ENCODE measurements at regions not wholly inside any gene's neighbourhood (a gene's known extent, or its start where the extent isn't known, plus 50 kb on each side); places are given as distances from the start of the nearest gene placed in this dataset.

DNA sequence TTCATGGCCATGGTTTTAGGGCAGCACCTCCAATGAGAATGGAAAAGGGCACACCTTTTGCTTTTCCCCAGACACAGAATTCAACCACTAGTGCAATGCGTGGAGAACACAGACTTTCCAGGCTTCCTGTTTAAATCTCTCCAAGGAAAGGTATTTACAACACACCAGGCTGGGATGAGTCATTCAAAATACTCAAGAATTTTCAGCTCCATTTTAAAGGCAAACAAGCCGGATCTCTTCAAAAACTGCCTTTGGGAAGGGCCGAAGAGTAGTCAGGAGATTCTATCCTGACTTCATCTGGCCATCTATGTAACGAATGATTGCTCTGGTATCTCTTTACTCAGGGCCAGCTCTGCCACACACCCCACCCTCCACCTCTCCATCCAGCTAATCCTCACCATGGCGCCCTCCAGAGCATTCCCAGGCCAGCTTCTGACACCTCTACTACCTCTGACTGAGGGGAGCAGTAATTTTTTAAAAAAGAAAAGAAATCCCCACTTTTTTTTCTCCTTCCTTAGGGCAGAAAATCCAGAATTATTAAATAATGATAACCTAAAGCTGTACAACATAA, 254.6 kb downstream of the LY86 start:
- no peaks in the 10 kb centered on the region for H3K36me3 ChIP-seq (ENCODE audit: low read depth)
- TF ChIP-seq, protein P1, sequence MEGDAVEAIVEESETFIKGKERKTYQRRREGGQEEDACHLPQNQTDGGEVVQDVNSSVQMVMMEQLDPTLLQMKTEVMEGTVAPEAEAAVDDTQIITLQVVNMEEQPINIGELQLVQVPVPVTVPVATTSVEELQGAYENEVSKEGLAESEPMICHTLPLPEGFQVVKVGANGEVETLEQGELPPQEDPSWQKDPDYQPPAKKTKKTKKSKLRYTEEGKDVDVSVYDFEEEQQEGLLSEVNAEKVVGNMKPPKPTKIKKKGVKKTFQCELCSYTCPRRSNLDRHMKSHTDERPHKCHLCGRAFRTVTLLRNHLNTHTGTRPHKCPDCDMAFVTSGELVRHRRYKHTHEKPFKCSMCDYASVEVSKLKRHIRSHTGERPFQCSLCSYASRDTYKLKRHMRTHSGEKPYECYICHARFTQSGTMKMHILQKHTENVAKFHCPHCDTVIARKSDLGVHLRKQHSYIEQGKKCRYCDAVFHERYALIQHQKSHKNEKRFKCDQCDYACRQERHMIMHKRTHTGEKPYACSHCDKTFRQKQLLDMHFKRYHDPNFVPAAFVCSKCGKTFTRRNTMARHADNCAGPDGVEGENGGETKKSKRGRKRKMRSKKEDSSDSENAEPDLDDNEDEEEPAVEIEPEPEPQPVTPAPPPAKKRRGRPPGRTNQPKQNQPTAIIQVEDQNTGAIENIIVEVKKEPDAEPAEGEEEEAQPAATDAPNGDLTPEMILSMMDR (IDR thresholded peaks at IDR 0.05) = no peak
- no peaks in the 10 kb centered on the region for H3K9me3 ChIP-seq
- H3K4me1 ChIP-seq (ENCODE audit: low read depth) = no peaks in the 10 kb centered on the region
- no peak overlapping the region for H3K4me3 ChIP-seq
- ATAC-seq = peak; percentile 84
- no peak for DNase-seq
- intact Hi-C loops (cut with DNase I, micrococcal nuclease) = no loop called here

DNA sequence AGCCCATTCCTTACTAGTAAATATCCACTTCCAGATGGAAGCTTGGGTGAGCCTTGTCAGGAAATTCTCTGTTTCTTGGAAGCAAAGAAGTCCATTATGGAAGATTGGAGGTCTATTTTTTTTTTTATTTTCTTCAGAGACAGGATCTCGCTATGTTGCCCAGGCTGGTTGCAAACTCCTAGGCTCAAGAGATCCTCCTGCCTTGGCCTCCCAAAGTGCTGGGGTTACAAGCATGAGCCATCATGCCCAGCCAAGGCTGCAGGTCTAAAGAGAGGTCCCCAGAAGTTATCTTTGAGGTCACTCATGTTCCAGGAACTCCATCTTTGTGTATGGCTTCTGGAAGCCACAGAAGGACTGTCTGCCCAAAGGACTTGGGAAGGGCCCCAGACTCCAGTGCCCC, 255.3 kb downstream of the LY86 start:
- no peaks in the 10 kb centered on the region for H3K9me3 ChIP-seq
- H3K36me3 ChIP-seq (ENCODE audit: low read depth) = no peaks in the 10 kb centered on the region
- intact Hi-C loops (cut with DNase I, micrococcal nuclease) = no loop called here
- H3K4me1 ChIP-seq (ENCODE audit: low read depth) = no peaks in the 10 kb centered on the region
- ATAC-seq (no peak), DNase-seq (no peak)
- H3K4me3 ChIP-seq = no peak overlapping the region
- TF ChIP-seq, protein P1 (IDR thresholded peaks at IDR 0.05) = no peak

DNA sequence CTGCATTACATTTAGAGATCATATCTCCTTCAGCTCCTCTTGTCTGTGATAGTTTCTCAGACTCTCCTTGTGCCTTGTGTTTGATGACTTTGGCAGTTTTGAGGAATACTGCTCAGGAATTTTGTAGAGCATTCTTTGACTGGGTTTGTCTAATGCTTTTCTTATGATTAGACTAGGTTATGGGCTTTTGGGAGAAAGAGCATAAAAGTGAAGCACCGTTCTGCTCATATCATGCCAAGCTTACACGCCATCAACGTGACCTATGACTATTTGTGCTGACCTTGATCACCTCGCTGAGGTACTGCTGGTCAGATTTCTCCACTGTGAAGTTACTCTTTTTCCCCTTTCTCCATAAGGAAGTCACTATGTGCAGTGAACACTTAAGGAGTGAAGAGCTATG, 256.0 kb downstream of the LY86 start:
- TF ChIP-seq, protein P1 (IDR thresholded peaks at IDR 0.05) = no peak
- H3K4me1 ChIP-seq (ENCODE audit: low read depth) = no peaks in the 10 kb centered on the region
- intact Hi-C loops (cut with DNase I, micrococcal nuclease) = no loop called here
- H3K36me3 ChIP-seq (ENCODE audit: low read depth) = no peaks in the 10 kb centered on the region
- H3K9me3 ChIP-seq = no peaks in the 10 kb centered on the region
- ATAC-seq (no peak), DNase-seq (no peak)
- no peak overlapping the region for H3K4me3 ChIP-seq

DNA sequence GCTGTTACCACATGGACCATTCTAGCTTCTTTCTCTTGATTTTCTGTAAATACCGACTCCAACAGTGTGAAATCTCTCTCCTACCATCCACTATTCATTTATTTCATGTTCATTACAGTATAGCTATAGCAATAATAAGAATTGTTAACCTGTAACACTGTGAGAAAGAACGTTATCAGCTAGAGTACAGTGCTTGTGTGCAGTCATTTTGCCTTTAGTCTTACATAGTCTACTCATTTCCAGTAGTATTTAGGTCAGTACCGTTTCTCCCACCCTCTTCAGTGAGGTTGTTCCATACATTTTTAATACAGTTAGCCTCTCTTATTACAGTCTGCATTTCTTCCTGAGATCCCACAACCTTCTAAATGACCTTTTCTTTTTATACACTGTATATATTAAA, 257.1 kb downstream of the LY86 start:
- Histone ChIP-seq H3K9me3 (no peaks in the 10 kb centered on the region), H3K36me3 (ENCODE audit: low read depth) (no peaks in the 10 kb centered on the region), H3K4me1 (ENCODE audit: low read depth) (no peaks in the 10 kb centered on the region), H3K4me3 (no peak overlapping the region)
- TF ChIP-seq, protein P1 (IDR thresholded peaks at IDR 0.05) = no peak
- intact Hi-C loops (cut with DNase I, micrococcal nuclease) = no loop called here
- no peak for DNase-seq
- no peak for ATAC-seq

DNA sequence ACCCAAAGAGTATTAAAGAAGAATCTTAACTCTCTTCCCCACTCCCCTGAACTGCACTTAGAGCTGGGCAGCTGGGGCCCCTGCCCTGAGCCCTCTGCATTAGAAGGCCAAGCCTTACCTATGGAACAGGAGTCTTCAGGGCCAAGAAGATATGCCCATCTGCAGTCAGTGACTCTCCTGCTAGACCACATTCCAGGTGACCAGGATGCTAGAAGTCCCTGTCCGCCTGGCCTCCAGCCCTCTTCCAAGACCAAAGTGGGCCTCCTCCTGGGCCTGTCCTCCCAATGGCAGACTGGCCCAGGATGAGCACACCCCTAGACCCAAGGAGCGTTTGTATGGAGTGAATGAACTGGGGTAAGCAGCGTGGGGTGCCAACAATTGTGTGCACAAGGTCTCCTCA, 259.1 kb downstream of the LY86 start:
- no peak for DNase-seq
- TF ChIP-seq, protein P1 (IDR thresholded peaks at IDR 0.05) = no peak
- Histone ChIP-seq H3K9me3 (no peaks in the 10 kb centered on the region), H3K4me1 (ENCODE audit: low read depth) (no peaks in the 10 kb centered on the region), H3K4me3 (no peak overlapping the region), H3K36me3 (ENCODE audit: low read depth) (no peaks in the 10 kb centered on the region)
- intact Hi-C loops (cut with DNase I, micrococcal nuclease) = no loop called here
- no peak for ATAC-seq
